Mononuclear cell (primary cell): ENCODE measurements at regions not wholly inside any gene's neighbourhood (a gene's known extent, or its start where the extent isn't known, plus 50 kb on each side); places are given as distances from the start of the nearest gene placed in this dataset.
"Not testable (repeated sequence)": the region's sequence is repeated elsewhere in the genome, so short reads cannot be mapped to it uniquely, and the experiment has no call there.

Experiments
- H3K27me3 ChIP-seq: 2 replicates; pipeline ENCODE4 v1.6.0; 2011; ENCODE audit warnings: low read length, control low read depth; ENCODE audit not compliant: insufficient read depth
- H3K4me1 ChIP-seq: 2 replicates; pipeline ENCODE4 v1.5.1; 2011; ENCODE audit warnings: mild to moderate bottlenecking, low read length, control low read depth; ENCODE audit not compliant: insufficient read depth
- H3K4me3 ChIP-seq: 2 replicates; pipeline ENCODE4 v1.5.1; 2011; ENCODE audit warnings: mild to moderate bottlenecking, low read length, moderate library complexity
- H3K9me3 ChIP-seq: 2 replicates; pipeline ENCODE4 v1.5.1; 2011; ENCODE audit warnings: low read depth, mild to moderate bottlenecking, control low read depth, low read length

DNA sequence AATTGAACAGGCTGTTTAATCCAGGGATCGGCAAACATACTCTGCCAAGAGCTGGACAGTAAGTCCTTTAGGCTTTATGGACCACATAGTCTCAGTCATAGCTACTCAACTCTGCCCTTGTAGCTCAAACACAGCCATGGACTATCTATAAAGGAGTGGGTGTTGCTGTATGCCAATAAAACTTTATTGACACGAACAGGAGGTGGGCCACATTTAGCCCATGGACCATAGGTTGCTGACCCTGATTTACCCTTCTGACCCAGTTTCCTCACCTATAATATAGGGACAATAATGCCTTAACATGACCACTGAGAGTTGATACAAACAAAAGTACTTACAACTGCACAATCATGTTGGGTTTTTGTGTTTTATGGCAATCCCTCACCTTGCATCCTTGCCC lies 257.0 kb upstream of the SDK2 start:
- Histone ChIP-seq H3K4me1 (peaks cover 15% of the 10 kb centered on the region), H3K4me3 (peak overlapping the region; percentile 28), H3K9me3 (no peaks in the 10 kb centered on the region), H3K27me3 (peaks cover 17% of the 10 kb centered on the region)

DNA sequence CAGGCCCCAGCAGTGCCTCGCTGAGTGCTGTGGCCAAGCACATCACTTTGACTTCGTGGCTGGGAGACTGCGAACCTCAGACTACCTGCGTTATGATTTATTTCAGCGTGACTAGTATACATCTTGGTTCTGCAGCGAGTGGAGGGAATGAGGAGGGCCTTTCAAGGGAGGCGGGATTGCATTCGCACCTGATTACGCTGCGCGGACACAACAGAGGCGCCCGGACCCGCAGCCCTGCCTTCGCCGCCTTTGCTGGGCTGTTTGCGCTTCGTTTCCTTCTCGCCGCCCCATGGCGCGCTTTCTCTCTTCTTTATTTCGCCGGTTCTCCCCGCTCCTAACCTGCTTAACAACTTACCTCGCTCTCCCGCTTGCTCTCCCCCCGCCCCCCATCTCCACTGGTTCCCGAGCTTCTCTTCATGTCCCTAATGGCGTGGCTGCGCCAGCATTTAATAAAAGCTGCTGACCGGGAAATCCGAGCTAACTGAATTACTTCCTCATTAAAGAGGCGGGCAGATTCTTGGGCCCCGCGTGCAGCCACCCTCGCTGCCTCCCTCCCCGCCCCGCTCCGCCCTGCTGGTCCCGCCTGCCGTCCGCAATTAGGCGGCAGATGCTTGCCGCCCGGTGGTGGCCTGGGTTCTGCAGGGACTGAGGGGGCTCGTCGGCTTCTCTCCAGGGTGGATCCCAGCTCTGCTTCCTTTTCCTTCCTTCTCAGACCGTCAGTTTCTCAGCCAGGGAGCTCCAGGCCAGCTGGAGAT lies 257.6 kb upstream of the SDK2 start:
- Histone ChIP-seq H3K9me3 (no peaks in the 10 kb centered on the region), H3K4me1 (peaks cover 15% of the 10 kb centered on the region), H3K4me3 (peak overlapping the region; percentile 28), H3K27me3 (peaks cover 17% of the 10 kb centered on the region)

DNA sequence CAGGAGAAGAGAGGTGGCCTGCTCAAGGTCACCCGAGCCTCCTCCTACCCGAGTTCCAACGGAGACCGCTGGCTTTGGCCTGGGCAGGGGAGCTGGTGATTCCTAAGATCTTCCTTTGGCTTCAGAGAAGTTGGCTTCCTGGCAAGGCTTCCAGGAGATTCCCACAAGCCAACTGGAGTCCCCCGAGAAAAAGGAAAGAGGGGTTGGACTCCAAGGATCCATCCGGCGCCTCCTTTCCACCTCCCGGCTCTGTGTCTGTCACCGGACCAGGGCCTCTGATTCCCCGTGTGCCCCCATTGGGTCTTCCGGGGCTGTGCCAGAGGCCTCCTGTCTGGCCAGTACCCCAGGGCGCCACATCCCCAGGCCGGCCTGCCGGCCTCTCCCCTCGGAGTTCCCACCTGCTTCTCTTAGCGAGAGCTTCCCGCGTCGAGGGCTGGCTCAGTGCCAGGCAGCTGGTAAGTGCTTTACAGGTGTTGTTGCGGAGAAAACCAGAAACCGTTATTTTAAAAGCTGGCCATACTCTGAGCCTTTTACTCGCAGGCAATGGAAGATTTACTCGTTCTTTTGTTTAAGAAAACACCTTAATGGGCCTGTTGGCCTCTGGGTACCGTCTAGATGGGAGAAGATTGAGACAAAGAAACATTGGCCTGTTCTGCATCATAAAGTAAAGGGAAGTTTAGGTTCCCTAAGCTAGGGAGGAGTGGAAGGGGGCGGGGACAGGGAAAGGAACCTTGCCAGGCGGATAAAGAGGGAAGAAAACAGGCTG lies 258.4 kb upstream of the SDK2 start:
- Histone ChIP-seq H3K4me1 (peaks cover 15% of the 10 kb centered on the region), H3K9me3 (no peaks in the 10 kb centered on the region), H3K27me3 (peaks cover 17% of the 10 kb centered on the region), H3K4me3 (no peak overlapping the region)

DNA sequence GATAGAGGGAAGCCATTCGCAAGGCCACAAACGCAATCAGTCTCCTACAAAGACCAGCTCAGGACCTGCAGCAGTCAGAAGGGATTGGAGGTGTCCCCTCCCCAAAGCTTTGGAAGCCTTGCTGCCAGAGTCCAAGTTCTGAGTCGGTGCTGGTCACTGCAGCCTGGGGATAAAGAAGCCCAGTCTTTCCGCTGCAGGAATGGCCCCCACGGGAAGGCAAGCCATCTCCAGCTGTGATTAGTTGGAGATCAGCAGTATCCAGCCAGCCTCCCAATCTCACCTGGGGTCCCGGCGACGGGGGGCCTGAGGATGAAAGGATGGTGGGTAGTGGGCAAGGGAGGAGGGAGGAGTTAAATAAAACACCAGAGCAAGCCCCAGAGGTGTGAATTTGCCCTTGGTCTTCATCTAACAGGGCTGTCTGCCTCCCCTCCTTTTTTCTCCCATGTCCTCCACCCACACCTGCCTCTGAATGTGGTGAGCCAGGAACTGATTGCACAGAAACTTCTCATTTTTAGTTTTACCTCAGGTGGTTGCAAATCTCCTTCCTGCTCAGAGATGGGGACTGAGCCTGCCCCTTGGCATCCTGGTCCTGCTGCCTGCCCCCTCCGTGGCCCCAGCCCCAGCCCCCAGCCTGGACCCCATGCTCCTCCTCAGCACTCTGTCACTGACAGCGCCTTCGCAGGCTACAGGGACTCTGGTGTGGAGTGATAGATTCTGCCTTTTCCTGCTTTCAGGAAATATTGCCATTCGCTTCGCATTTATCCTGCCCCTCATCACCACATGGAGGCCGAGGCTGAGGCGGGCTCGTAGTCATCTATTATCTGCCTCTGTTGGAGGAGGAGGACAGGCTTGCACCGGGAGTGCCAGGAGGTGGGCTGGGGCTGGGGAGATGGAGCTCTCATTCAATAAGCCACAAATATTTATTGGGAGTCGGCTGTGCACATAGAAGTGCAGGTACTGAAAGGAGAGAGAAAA lies 262.9 kb upstream of the SDK2 start:
- no peaks in the 10 kb centered on the region for H3K9me3 ChIP-seq
- no peak overlapping the region for H3K4me3 ChIP-seq
- peaks cover 8% of the 10 kb centered on the region for H3K4me1 ChIP-seq
- peaks cover 7% of the 10 kb centered on the region for H3K27me3 ChIP-seq

DNA sequence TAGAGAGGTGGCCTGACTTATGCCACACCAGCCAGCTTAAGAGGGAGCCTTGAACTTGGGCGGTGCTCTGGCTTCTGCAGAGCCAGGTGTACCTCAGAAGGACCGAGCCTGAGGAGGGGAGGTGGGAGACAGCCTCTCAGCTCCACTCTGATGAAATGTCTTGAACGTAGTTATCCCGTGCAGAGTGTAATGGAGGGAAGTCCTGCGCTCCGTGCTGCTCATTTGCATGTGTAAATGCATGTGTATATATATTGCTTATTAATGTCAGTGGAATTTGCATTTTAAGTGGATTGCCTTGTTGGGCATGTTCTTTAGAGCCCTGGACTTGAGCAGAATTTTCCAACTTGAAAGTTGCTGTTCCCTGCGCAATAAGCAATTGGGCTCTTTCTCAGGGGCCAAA lies 264.9 kb upstream of the SDK2 start:
- no peak overlapping the region for H3K4me3 ChIP-seq
- peaks cover 5% of the 10 kb centered on the region for H3K27me3 ChIP-seq
- no peaks in the 10 kb centered on the region for H3K4me1 ChIP-seq
- H3K9me3 ChIP-seq: no peaks in the 10 kb centered on the region

DNA sequence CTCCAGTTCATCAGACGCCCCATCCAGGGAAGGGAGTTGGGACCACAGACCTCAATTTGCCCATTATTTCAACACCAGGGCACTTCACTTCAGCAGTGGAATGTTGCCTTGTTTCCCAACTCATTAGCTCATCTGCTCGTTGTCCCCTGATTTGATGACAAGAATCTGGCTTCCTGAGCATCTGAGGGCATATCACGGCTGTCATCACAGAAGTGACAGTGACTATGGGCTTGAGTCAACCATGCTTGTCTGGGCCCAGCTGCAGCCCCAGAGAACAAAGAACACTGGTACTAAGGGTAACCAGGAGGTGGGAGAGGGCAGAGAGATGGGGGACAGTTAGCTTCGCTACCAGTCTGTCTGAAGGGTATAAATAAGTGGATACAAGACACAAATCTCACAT lies 266.0 kb upstream of the SDK2 start:
- Histone ChIP-seq H3K4me3 (no peak overlapping the region), H3K4me1 (no peaks in the 10 kb centered on the region), H3K9me3 (peaks cover 5% of the 10 kb centered on the region), H3K27me3 (peaks cover 9% of the 10 kb centered on the region)

DNA sequence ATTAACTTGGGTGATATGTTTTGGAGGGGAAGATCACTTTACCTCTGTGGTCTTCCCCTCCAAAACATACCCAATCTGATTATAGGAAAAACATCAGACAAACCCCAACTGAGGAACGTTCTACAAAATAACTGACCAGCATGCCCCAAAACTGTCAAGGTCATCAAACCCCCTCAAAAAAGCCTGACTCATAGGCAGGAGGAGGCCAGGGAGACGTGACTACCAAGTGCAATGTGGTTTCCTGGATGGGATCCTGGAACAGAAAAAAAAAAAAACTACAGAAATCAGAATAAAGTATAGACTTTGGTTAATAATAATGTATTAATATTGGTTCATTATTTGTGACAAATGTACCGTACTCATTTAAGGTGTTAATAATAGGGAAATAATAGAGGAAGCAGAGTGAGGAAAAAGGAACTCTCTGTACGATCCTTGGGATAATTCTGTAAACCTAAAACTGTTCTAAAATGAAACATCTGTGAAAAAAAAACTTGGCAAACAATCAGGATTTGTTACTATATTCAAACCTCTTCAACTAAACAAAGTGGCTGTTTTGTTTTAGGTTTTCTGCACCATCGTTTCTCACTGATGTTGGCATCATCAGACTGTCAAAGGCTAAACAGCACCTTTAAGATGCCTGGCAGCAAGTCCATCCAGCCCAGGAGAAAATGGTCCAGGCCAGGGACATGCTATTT lies 266.7 kb upstream of the SDK2 start:
- no peaks in the 10 kb centered on the region for H3K4me1 ChIP-seq
- peaks cover 10% of the 10 kb centered on the region for H3K27me3 ChIP-seq
- H3K9me3 ChIP-seq: peaks cover 11% of the 10 kb centered on the region
- H3K4me3 ChIP-seq: no peak overlapping the region

DNA sequence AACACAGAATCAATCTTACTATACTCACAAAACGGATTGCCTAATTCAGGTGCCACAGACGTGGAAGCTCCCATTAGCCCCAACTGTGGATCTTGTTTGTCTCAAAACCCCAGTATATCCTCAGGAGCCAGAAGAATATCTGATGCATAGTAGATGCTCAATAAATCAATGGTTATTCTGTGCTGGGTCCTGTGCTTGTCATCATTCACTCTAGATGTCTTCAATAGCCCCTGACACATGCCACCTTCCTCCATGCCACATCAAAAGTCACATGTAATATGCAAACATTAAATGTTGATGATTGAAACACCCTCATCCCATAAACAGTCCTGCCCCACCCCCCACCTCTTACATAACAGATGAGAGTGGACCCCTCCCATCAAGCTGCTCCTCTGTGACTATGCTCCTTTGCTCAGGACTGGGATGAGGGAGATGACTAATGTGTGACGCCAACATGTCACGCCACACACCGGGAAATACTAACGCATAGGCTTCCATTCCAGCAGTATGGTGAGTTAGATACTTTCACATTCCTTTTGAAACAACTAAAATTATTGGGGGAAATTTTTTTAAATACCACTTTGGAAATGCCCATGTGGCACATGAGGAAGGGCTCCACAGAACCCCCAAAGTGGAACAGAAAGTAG lies 267.6 kb upstream of the SDK2 start:
- H3K9me3 ChIP-seq: peaks cover 11% of the 10 kb centered on the region
- no peak overlapping the region for H3K4me3 ChIP-seq
- H3K4me1 ChIP-seq: no peaks in the 10 kb centered on the region
- H3K27me3 ChIP-seq: peaks cover 13% of the 10 kb centered on the region

DNA sequence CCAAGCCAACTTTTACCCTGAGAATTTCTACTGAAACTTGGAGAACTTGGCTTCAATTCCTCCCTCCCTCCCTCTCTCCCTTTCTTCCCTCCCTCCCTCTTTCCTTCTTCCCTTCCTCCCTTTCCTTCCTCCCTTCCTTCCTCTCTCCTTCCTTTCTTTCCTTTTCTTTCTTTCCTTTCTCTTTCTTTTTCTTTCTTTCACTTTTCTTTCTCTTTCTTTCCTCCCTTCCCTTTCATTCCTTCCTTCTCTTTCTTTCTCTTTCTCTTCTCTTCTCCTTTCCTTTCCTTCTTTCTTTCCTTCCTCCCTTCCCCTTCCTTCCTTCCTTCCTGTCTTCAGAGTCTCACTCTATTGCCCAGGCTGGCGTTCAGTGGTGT lies 268.1 kb upstream of the SDK2 start:
- Histone ChIP-seq H3K4me3 (no peak overlapping the region), H3K4me1 (no peaks in the 10 kb centered on the region), H3K9me3 (peaks cover 11% of the 10 kb centered on the region), H3K27me3 (peaks cover 13% of the 10 kb centered on the region)

DNA sequence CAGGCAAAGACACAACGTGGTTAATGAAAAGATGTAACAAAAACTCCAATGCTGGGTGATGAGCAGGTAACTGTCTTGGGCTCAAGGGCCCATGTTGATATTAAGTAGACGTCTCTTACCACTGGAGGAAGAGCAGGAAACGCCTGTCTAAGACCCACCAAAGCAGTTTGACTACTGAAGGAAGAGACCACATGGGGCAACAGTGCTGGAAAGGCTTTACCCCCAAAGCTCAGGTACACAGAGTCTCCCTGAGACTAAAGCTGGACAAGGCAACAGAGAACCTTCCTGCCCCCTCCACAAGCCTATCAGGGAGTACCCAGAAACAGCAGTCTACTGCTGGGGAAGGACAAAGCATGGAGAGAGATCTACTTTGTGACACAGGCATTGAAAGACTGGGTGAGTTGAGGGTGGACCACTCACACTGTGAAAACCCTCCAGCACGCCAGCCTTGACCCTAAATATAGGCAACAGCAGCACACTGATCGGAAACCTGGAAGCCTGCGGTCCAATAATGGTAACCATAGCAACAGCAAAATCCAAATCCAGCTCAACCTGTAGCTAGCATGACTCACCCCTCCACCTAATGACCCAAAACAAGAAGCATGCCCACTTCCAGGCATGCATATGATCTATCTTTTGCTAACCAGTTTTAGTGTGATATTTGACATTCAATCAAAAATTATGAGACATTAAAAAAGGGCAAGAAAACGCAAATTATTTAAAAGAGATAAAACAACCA lies 270.5 kb upstream of the SDK2 start:
- no peaks in the 10 kb centered on the region for H3K4me1 ChIP-seq
- peaks cover 14% of the 10 kb centered on the region for H3K27me3 ChIP-seq
- H3K9me3 ChIP-seq: peaks cover 11% of the 10 kb centered on the region
- H3K4me3 ChIP-seq: no peak overlapping the region

DNA sequence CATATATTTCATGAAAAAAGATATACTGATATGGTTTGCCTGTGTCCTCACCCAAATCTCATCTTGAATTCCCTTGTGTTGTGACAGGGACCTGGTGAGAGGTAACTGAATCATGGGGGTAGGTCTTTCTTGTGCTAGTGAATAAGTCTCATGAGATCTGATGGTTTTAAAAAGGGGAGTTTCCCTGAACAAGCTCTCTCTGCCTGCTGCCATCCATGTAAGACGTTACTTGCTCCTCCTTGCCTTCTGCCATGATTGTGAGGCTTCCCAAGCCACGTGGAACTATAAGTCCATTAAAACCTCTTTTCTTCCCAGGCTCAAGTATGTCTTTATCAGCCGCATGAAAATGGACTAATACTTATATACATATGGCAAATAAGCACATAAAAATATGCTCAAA lies 274.8 kb upstream of the SDK2 start:
- Histone ChIP-seq H3K9me3 (peaks cover 11% of the 10 kb centered on the region), H3K27me3 (peaks cover 10% of the 10 kb centered on the region)
- not testable (repeated sequence) for H3K4me1 ChIP-seq, H3K4me3 ChIP-seq

DNA sequence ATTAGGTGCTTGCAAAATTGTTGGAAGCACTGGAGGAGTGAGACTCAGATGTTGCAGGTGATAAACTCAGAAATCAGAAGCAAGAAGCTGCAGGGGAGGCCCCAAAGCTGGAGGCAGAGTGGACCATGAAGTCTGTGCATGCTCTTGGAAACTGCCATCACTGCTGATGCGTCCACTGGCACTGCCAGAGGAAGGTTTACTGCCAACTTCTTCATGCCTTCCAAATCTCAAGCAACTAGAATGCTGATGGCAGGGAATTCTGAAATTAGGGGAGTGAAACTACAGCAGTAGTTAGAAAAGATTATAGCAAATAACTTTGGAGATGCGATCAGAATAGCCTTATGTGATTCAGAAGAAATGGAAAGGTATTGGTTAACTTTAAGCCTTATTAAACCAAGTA lies 277.1 kb upstream of the SDK2 start:
- no peak overlapping the region for H3K4me3 ChIP-seq
- H3K9me3 ChIP-seq: no peaks in the 10 kb centered on the region
- H3K27me3 ChIP-seq: peaks cover 3% of the 10 kb centered on the region
- H3K4me1 ChIP-seq: peaks cover 12% of the 10 kb centered on the region

DNA sequence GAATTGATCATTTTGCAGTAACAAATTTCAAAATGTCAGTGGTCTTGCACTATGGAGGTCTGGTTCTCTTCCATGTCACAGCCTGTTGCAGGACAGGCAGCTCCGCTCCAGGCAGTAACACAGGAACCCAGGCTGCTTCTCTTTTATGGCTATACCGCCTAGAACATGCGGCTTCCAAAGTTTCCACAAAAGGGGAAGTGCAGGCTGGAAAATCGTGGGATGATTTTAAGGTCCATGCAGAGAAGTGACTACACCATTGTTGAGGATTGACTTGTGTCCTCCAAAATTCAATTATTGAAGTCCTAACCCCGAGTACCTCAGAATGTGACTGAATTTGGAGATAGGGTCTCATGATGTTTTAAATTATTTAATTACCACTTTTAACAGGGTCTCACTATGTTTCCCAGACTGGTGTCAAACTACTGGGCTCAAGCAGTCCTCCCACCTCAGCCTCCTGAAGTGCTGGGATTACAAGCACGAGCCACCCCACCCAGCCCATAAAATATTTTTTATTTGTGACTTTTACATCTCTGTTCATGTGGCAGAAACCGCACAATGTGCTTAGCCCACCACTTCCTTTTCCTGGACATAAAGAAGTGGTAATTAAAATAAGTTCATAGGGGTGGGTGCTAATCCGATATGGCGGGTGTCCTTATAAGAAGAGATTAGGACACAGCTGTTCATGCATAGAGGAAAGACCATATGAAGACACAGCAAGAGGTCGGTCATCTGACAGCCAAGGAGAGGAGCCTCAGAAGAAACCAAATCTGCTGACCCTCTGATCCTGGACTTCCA lies 279.2 kb upstream of the RPL38 start:
- no peaks in the 10 kb centered on the region for H3K27me3 ChIP-seq
- peaks cover 12% of the 10 kb centered on the region for H3K4me1 ChIP-seq
- no peaks in the 10 kb centered on the region for H3K9me3 ChIP-seq
- H3K4me3 ChIP-seq: no peak overlapping the region
